ENCODE measurements at regions not wholly inside any gene's neighbourhood (a gene's known extent, or its start where the extent isn't known, plus 50 kb on each side); places are given as distances from the start of the nearest gene placed in this dataset.
A peak's percentile ranks its signal among the peaks of the same experiment; 100 is the strongest.

- H3K27ac ChIP-seq (ENCODE audit: low read depth, low read length), result no peak overlapping the region
- H3K4me1 ChIP-seq (ENCODE audit: control insufficient read depth in 3 of 3, insufficient read depth in 3 of 3, low read length in 3 of 3), result no peaks in the 10 kb centered on the region
- no peaks in the 10 kb centered on the region for H3K36me3 ChIP-seq (ENCODE audit: control insufficient read depth in 3 of 3, insufficient read depth in 3 of 3, low read length in 3 of 3)
- no peak overlapping the region for H3K4me3 ChIP-seq (ENCODE audit: low read length in 3 of 3)
- H3K9me3 ChIP-seq (ENCODE audit: control insufficient read depth in 3 of 3, low read length in 3 of 3), result no peaks in the 10 kb centered on the region
- no peak overlapping the region for H3K9ac ChIP-seq (ENCODE audit: low read depth in 1 of 3, low read length in 3 of 3)
- no peaks in the 10 kb centered on the region for H3K27me3 ChIP-seq (ENCODE audit: control insufficient read depth in 3 of 3, insufficient read depth in 3 of 3, low read length in 3 of 3)
Measured at GRCh38 chr14:89637581-89637980, 220.5 kb upstream of the FOXN3 start.

- no peaks in the 10 kb centered on the region for H3K36me3 ChIP-seq (ENCODE audit: control insufficient read depth in 3 of 3, insufficient read depth in 3 of 3, low read length in 3 of 3)
- H3K9me3 ChIP-seq (ENCODE audit: control insufficient read depth in 3 of 3, low read length in 3 of 3), result no peaks in the 10 kb centered on the region
- no peak overlapping the region for H3K27ac ChIP-seq (ENCODE audit: low read depth, low read length)
- H3K4me1 ChIP-seq (ENCODE audit: control insufficient read depth in 3 of 3, insufficient read depth in 3 of 3, low read length in 3 of 3), result peaks cover 0 to under 1% (median 0%) of the 10 kb centered on the region in 3 donors
- no peak overlapping the region for H3K9ac ChIP-seq (ENCODE audit: low read depth in 1 of 3, low read length in 3 of 3)
- no peaks in the 10 kb centered on the region for H3K27me3 ChIP-seq (ENCODE audit: control insufficient read depth in 3 of 3, insufficient read depth in 3 of 3, low read length in 3 of 3)
- H3K4me3 ChIP-seq (ENCODE audit: low read length in 3 of 3), result no peak overlapping the region
Measured at GRCh38 chr14:89635615-89636014, 218.6 kb upstream of the FOXN3 start.

- H3K27me3 ChIP-seq (ENCODE audit: control insufficient read depth in 3 of 3, insufficient read depth in 3 of 3, low read length in 3 of 3), result no peaks in the 10 kb centered on the region
- no peak overlapping the region for H3K4me3 ChIP-seq (ENCODE audit: low read length in 3 of 3)
- H3K27ac ChIP-seq (ENCODE audit: low read depth, low read length), result no peak overlapping the region
- no peaks in the 10 kb centered on the region for H3K9me3 ChIP-seq (ENCODE audit: control insufficient read depth in 3 of 3, low read length in 3 of 3)
- peaks cover 0 to 4% (median 0%) of the 10 kb centered on the region in 3 donors for H3K4me1 ChIP-seq (ENCODE audit: control insufficient read depth in 3 of 3, insufficient read depth in 3 of 3, low read length in 3 of 3)
- no peaks in the 10 kb centered on the region for H3K36me3 ChIP-seq (ENCODE audit: control insufficient read depth in 3 of 3, insufficient read depth in 3 of 3, low read length in 3 of 3)
- H3K9ac ChIP-seq (ENCODE audit: low read depth in 1 of 3, low read length in 3 of 3), result no peak overlapping the region
Measured at GRCh38 chr14:89634037-89634436, 217.0 kb upstream of the FOXN3 start.

GRCh38 chr14:89630101-89630829 lies 213.2 kb upstream of the FOXN3 start:
- no peaks in the 10 kb centered on the region for H3K27me3 ChIP-seq (ENCODE audit: control insufficient read depth in 3 of 3, insufficient read depth in 3 of 3, low read length in 3 of 3)
- H3K9me3 ChIP-seq (ENCODE audit: control insufficient read depth in 3 of 3, low read length in 3 of 3), result no peaks in the 10 kb centered on the region
- H3K4me3 ChIP-seq (ENCODE audit: low read length in 3 of 3), result no peak overlapping the region
- no peak overlapping the region for H3K27ac ChIP-seq (ENCODE audit: low read depth, low read length)
- H3K9ac ChIP-seq (ENCODE audit: low read depth in 1 of 3, low read length in 3 of 3), result no peak overlapping the region
- no peaks in the 10 kb centered on the region for H3K36me3 ChIP-seq (ENCODE audit: control insufficient read depth in 3 of 3, insufficient read depth in 3 of 3, low read length in 3 of 3)
- peaks cover under 1 to 12% (median 8%) of the 10 kb centered on the region in 3 donors for H3K4me1 ChIP-seq (ENCODE audit: control insufficient read depth in 3 of 3, insufficient read depth in 3 of 3, low read length in 3 of 3)

GRCh38 chr14:89629383-89629782 lies 212.3 kb upstream of the FOXN3 start:
- peaks cover 8 to 19% (median 17%) of the 10 kb centered on the region in 3 donors for H3K4me1 ChIP-seq (ENCODE audit: control insufficient read depth in 3 of 3, insufficient read depth in 3 of 3, low read length in 3 of 3)
- H3K36me3 ChIP-seq (ENCODE audit: control insufficient read depth in 3 of 3, insufficient read depth in 3 of 3, low read length in 3 of 3), result no peaks in the 10 kb centered on the region
- no peak overlapping the region for H3K9ac ChIP-seq (ENCODE audit: low read depth in 1 of 3, low read length in 3 of 3)
- no peaks in the 10 kb centered on the region for H3K27me3 ChIP-seq (ENCODE audit: control insufficient read depth in 3 of 3, insufficient read depth in 3 of 3, low read length in 3 of 3)
- H3K27ac ChIP-seq (ENCODE audit: low read depth, low read length), result no peak overlapping the region
- H3K9me3 ChIP-seq (ENCODE audit: control insufficient read depth in 3 of 3, low read length in 3 of 3), result no peaks in the 10 kb centered on the region
- H3K4me3 ChIP-seq (ENCODE audit: low read length in 3 of 3), result no peak overlapping the region

- Histone ChIP-seq H3K9ac (ENCODE audit: low read depth in 1 of 3, low read length in 3 of 3) (no peak overlapping the region), H3K36me3 (ENCODE audit: control insufficient read depth in 3 of 3, insufficient read depth in 3 of 3, low read length in 3 of 3) (no peaks in the 10 kb centered on the region), H3K4me3 (ENCODE audit: low read length in 3 of 3) (no peak overlapping the region), H3K27me3 (ENCODE audit: control insufficient read depth in 3 of 3, insufficient read depth in 3 of 3, low read length in 3 of 3) (no peaks in the 10 kb centered on the region), H3K4me1 (ENCODE audit: control insufficient read depth in 3 of 3, insufficient read depth in 3 of 3, low read length in 3 of 3) (peaks cover 11 to 24% (median 23%) of the 10 kb centered on the region in 3 donors), H3K27ac (ENCODE audit: low read depth, low read length) (no peak overlapping the region), H3K9me3 (ENCODE audit: control insufficient read depth in 3 of 3, low read length in 3 of 3) (no peaks in the 10 kb centered on the region)
Measured at GRCh38 chr14:89628521-89628920, 211.5 kb upstream of the FOXN3 start.

GRCh38 chr14:89626233-89626806 lies 209.3 kb upstream of the FOXN3 start:
- H3K4me3 ChIP-seq (ENCODE audit: low read length in 3 of 3), result no peak overlapping the region
- peaks cover 11 to 24% (median 23%) of the 10 kb centered on the region in 3 donors for H3K4me1 ChIP-seq (ENCODE audit: control insufficient read depth in 3 of 3, insufficient read depth in 3 of 3, low read length in 3 of 3)
- H3K27ac ChIP-seq (ENCODE audit: low read depth, low read length), result no peak overlapping the region
- H3K9me3 ChIP-seq (ENCODE audit: control insufficient read depth in 3 of 3, low read length in 3 of 3), result no peaks in the 10 kb centered on the region
- no peaks in the 10 kb centered on the region for H3K36me3 ChIP-seq (ENCODE audit: control insufficient read depth in 3 of 3, insufficient read depth in 3 of 3, low read length in 3 of 3)
- H3K27me3 ChIP-seq (ENCODE audit: control insufficient read depth in 3 of 3, insufficient read depth in 3 of 3, low read length in 3 of 3), result no peaks in the 10 kb centered on the region
- no peak overlapping the region for H3K9ac ChIP-seq (ENCODE audit: low read depth in 1 of 3, low read length in 3 of 3)

- H3K4me1 ChIP-seq (ENCODE audit: control insufficient read depth in 3 of 3, insufficient read depth in 3 of 3, low read length in 3 of 3), result peaks cover 11 to 24% (median 23%) of the 10 kb centered on the region in 3 donors
- H3K36me3 ChIP-seq (ENCODE audit: control insufficient read depth in 3 of 3, insufficient read depth in 3 of 3, low read length in 3 of 3), result no peaks in the 10 kb centered on the region
- H3K9ac ChIP-seq (ENCODE audit: low read depth in 1 of 3, low read length in 3 of 3), result peak overlapping the region in 1 of 3 donors; percentile 61
- H3K27me3 ChIP-seq (ENCODE audit: control insufficient read depth in 3 of 3, insufficient read depth in 3 of 3, low read length in 3 of 3), result no peaks in the 10 kb centered on the region
- no peaks in the 10 kb centered on the region for H3K9me3 ChIP-seq (ENCODE audit: control insufficient read depth in 3 of 3, low read length in 3 of 3)
- H3K27ac ChIP-seq (ENCODE audit: low read depth, low read length), result no peak overlapping the region
- no peak overlapping the region for H3K4me3 ChIP-seq (ENCODE audit: low read length in 3 of 3)
Measured at GRCh38 chr14:89625731-89626232, 208.7 kb upstream of the FOXN3 start.

- Histone ChIP-seq H3K9ac (ENCODE audit: low read depth in 1 of 3, low read length in 3 of 3) (peak overlapping the region in 2 of 3 donors; percentile 41 to 61), H3K27ac (ENCODE audit: low read depth, low read length) (peak overlapping the region; percentile 19), H3K4me3 (ENCODE audit: low read length in 3 of 3) (peak overlapping the region in 1 of 3 donors; percentile 11), H3K27me3 (ENCODE audit: control insufficient read depth in 3 of 3, insufficient read depth in 3 of 3, low read length in 3 of 3) (no peaks in the 10 kb centered on the region), H3K36me3 (ENCODE audit: control insufficient read depth in 3 of 3, insufficient read depth in 3 of 3, low read length in 3 of 3) (no peaks in the 10 kb centered on the region), H3K4me1 (ENCODE audit: control insufficient read depth in 3 of 3, insufficient read depth in 3 of 3, low read length in 3 of 3) (peaks cover 11 to 24% (median 19%) of the 10 kb centered on the region in 3 donors), H3K9me3 (ENCODE audit: control insufficient read depth in 3 of 3, low read length in 3 of 3) (no peaks in the 10 kb centered on the region)
Measured at GRCh38 chr14:89625244-89625713, 208.2 kb upstream of the FOXN3 start.

GRCh38 chr14:89624500-89625156 lies 207.6 kb upstream of the FOXN3 start:
- Histone ChIP-seq H3K9me3 (ENCODE audit: control insufficient read depth in 3 of 3, low read length in 3 of 3) (no peaks in the 10 kb centered on the region), H3K36me3 (ENCODE audit: control insufficient read depth in 3 of 3, insufficient read depth in 3 of 3, low read length in 3 of 3) (no peaks in the 10 kb centered on the region), H3K27me3 (ENCODE audit: control insufficient read depth in 3 of 3, insufficient read depth in 3 of 3, low read length in 3 of 3) (no peaks in the 10 kb centered on the region), H3K4me1 (ENCODE audit: control insufficient read depth in 3 of 3, insufficient read depth in 3 of 3, low read length in 3 of 3) (peaks cover 11 to 24% (median 19%) of the 10 kb centered on the region in 3 donors), H3K4me3 (ENCODE audit: low read length in 3 of 3) (peak overlapping the region; percentile 3 to 29 (median 11)), H3K9ac (ENCODE audit: low read depth in 1 of 3, low read length in 3 of 3) (peak overlapping the region in 2 of 3 donors; percentile 41 to 61), H3K27ac (ENCODE audit: low read depth, low read length) (peak overlapping the region; percentile 19)
